Motor neuron (in vitro differentiated cells): ENCODE measurements at regions not wholly inside any gene's neighbourhood (a gene's known extent, or its start where the extent isn't known, plus 50 kb on each side); places are given as distances from the start of the nearest gene placed in this dataset.
A peak's percentile ranks its signal among the peaks of the same experiment; 100 is the strongest.
"Not testable (repeated sequence)": the region's sequence is repeated elsewhere in the genome, so short reads cannot be mapped to it uniquely, and the experiment has no call there.

Experiments
- ATAC-seq, 8 experiments: fragments of 200-7000 bp; cut with Tn5 transposase; replicated peaks in 6 of 8; 2 replicates each; pipeline ENCODE4 v1.8.0; 2021; ENCODE audit warnings: mild to moderate bottlenecking in 8 of 8, moderate library complexity in 8 of 8
- H3K27ac ChIP-seq, 2 donors: fragments of 250-450 bp; sonication (Bioruptor Pico); 2 replicates each; pipeline ENCODE4 v1.9.0; 2021; ENCODE audit warnings: antibody characterized with exemption in 2 of 2, mild to moderate bottlenecking in 2 of 2, moderate library complexity in 1 of 2
- H3K4me1 ChIP-seq, 2 donors: fragments of 250-450 bp; sonication (Bioruptor Pico); replicated peaks in 1 of 2; 2 replicates each; pipeline ENCODE4 v1.6.1; 2021; ENCODE audit warnings: antibody characterized with exemption in 2 of 2, mild to moderate bottlenecking in 2 of 2, moderate library complexity in 1 of 2
- H3K4me3 ChIP-seq, 5 donors: fragments of 250-450 bp; sonication (Bioruptor Pico); 2 replicates each; pipeline ENCODE4 v1.9.0; 2021; ENCODE audit warnings: antibody characterized with exemption in 5 of 5, mild to moderate bottlenecking in 5 of 5, moderate library complexity in 4 of 5
- WGBS, 10 experiments: fragments of 450-650 bp; shearing (Covaris generic); methylation state at CpG; one replicate each; pipeline ENCODE4 v1.0.0; 2022; 5-methylcytosine and 5-hydroxymethylcytosine counted together
- in situ Hi-C, 9 experiments: fragments of 400-800 bp; cut with MboI; loops; one replicate each; pipeline ENCODE4 v1.15.0; 2021; ENCODE audit warnings: low sequenced_read_pairs in 9 of 9, low pct_unique_long_range_greater_than_20kb in 2 of 9; ENCODE audit not compliant: unreplicated experiment in 9 of 9

DNA sequence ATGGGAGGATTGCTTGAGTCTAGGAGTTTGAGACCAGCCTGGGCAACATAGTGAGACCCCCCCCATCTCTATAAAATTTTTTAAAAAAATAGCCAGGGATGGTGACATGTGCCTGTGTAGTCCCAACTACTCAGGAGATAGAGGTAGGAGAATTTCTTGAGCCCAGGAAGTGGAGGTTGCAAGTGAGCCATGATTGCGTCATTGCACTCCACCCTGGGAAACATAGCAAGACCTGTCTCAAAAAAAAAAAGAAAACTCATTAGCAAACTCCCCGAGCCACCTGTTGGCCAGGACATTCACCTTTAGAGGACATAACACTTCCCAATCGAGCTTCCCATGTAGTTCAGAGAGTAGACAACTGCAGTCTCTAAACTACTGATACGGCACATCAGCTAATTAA, 274.2 kb downstream of the ABCC12 start:
- in situ Hi-C loops = no loop called here
- Histone ChIP-seq H3K27ac (no peak overlapping the region), H3K4me1 (peaks cover 20 to 29% of the 10 kb centered on the region in 2 donors), H3K4me3 (no peak overlapping the region)
- ATAC-seq = no peak
- WGBS, 10 experiments = 35 to 100% (median 46%) methylated on average over 1 to 4 of the region's 4 CpGs; no CpG with 5 or more reads in 1 of the 10 experiments

DNA sequence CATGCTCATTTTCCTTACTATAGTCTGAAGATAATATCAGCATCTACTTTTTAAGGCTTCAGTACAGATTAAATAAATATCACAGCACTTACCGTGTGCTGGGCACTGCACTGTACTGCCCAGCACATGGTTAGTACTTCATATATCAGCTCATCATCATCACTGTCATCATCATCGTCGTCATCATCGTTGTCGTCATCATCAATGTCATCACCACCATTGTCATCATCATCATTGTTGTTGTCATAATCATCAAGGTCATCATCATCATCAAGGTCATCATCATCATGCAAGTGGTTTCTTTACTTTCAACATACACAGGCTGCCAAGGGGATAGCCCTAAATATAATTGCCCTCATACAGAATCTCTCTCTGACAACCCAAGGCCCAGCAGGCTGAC, 275.1 kb downstream of the ABCC12 start:
- in situ Hi-C loops = no loop called here
- ATAC-seq = peak in 1 of 8 experiments; percentile 26
- Histone ChIP-seq H3K4me3 (no peak overlapping the region), H3K27ac (no peak overlapping the region), H3K4me1 (peaks cover 11 to 20% of the 10 kb centered on the region in 2 donors)
- WGBS, 10 experiments = 38 to 100% (median 95%) methylated on average over 1 to 5 of the region's 5 CpGs; no CpG with 5 or more reads in 2 of the 10 experiments

DNA sequence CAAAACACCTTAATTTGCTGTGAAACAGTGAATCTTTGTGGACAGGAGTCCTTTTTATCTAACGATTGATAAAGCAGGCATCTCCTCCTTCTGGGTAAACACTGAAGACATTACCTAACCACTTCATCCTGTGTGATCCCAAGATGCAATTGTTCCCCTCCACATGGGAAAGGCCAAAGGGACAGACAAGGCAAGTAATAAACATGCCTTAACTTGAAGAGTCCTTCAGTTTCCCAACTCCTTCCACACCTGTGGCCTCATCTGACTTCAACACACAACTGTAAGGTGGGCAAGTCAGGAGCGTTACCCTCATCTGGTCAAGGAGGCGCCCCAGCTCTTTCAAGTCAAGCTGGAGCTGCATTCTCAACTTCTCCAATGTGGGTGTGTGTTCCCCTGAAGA, 278.6 kb downstream of the ABCC12 start:
- Histone ChIP-seq H3K4me1 (peaks cover 0 to 7% of the 10 kb centered on the region in 2 donors), H3K4me3 (no peak overlapping the region), H3K27ac (no peak overlapping the region)
- 0 to 100% (median 83%) methylated on average over 1 to 2 of the region's 3 CpGs; no CpG with 5 or more reads in 5 of the 10 experiments for WGBS, 10 experiments
- in situ Hi-C loops = no loop called here
- ATAC-seq = no peak

DNA sequence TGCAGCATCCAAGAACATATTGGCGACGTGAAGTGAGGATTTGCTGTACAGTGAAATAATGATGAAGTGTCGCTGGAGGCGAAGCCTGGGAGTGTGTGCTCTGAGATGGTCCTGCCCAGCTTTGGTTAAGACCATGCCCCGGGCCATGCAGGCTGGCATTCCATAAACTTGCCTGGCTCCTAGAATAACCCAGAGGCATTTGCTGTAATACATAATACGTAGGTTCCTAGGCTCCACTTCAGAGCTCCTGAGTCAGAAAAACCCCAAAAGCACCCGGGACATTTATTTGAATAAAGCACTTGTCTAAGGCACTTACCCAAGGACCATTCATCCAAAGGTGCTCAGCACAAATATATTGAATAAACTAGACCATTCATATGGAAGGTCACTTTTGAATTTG, 279.3 kb downstream of the ABCC12 start:
- H3K4me1 ChIP-seq = peaks cover 0 to 12% of the 10 kb centered on the region in 2 donors
- in situ Hi-C loops = no loop called here
- no peak overlapping the region for H3K27ac ChIP-seq
- no peak for ATAC-seq
- 52 to 100% (median 94%) methylated on average over 1 to 7 of the region's 7 CpGs for WGBS, 10 experiments
- no peak overlapping the region for H3K4me3 ChIP-seq

DNA sequence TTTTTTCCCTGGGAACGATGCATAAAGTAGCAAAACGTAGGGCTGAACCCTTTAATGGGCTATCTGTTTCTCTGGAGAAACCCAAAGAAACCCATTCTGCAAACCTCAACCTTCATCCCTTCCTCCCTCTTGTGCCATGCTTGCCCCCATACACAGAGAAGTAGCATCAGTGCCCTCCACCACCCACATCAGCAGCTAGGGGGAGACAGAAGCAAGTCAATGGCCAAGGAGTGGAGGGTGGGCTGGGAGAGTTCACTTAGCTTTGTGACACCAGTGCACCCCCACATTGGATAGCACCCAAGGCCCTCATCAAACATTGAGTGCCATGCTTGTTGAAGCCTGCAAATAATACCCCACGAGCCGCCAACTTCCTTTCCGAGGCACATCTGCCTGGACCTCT, 282.4 kb downstream of the ABCC12 start:
- Histone ChIP-seq H3K27ac (no peak overlapping the region), H3K4me3 (no peak overlapping the region), H3K4me1 (peaks cover 0 to 12% of the 10 kb centered on the region in 2 donors)
- 0 to 100% (median 80%) methylated on average over 1 to 5 of the region's 5 CpGs for WGBS, 10 experiments
- no peak for ATAC-seq
- in situ Hi-C loops = loop anchor here in 1 of 9 experiments (25.0 kb wide), 1 partner anchor 111 kb away; no protein-coding TSS in a partner anchor

DNA sequence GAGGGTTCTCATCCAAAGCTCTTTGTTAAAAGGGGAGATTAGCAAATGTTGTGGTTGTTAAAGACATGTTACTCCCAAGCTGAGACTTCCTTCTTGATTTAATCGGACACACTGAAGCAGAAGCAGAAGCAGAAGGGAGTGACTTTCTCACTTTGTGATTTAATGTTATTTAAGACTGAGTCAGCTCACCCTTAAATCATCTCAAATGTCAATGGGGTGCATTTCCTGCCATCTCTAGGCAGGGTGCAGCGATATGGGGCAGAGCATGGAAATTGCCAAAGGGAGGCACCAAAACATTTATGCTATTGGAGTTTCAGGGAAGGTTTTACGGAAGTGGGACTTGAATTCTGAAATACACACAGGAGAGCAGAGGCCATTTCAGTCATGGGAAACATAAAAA, 283.6 kb downstream of the ABCC12 start:
- Histone ChIP-seq H3K27ac (no peak overlapping the region), H3K4me1 (peaks cover 0 to 12% of the 10 kb centered on the region in 2 donors), H3K4me3 (no peak overlapping the region)
- WGBS, 10 experiments = 0 to 89% (median 67%) methylated on average over 1 to 3 of the region's 3 CpGs; no CpG with 5 or more reads in 1 of the 10 experiments
- in situ Hi-C loops = loop anchor here in 1 of 9 experiments (25.0 kb wide), 1 partner anchor 110 kb away; no protein-coding TSS in a partner anchor
- ATAC-seq = peak in 7 of 8 experiments; percentile 70 to 92 (median 84)

DNA sequence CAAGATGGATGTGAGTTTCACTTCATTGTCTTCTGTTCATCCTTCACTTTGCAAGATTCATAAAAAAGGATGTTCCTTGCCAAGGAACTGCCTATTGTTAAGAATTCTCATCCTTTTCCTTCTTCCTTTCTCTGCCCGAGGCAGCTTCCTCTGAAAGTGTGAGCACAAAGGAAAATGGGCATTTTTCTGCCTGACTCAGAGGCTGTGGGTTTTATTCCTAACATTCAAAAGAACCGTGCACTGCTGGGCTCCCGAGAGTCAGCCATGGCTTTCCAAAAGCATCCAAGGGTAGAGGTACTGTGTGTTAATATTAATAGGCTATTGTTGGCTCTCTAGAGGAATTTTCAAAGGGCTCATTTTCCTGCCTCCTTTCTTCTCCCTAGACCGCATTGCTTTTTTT, 289.4 kb downstream of the ABCC12 start:
- 0 to 66% (median 45%) methylated on average over 1 to 4 of the region's 4 CpGs for WGBS, 10 experiments
- peaks cover 14 to 33% of the 10 kb centered on the region in 2 donors for H3K4me1 ChIP-seq
- ATAC-seq = no peak
- no peak overlapping the region for H3K27ac ChIP-seq
- in situ Hi-C loops = loop anchor here in 1 of 9 experiments (25.0 kb wide), 1 partner anchor 104 kb away; no protein-coding TSS in a partner anchor
- H3K4me3 ChIP-seq = no peak overlapping the region

DNA sequence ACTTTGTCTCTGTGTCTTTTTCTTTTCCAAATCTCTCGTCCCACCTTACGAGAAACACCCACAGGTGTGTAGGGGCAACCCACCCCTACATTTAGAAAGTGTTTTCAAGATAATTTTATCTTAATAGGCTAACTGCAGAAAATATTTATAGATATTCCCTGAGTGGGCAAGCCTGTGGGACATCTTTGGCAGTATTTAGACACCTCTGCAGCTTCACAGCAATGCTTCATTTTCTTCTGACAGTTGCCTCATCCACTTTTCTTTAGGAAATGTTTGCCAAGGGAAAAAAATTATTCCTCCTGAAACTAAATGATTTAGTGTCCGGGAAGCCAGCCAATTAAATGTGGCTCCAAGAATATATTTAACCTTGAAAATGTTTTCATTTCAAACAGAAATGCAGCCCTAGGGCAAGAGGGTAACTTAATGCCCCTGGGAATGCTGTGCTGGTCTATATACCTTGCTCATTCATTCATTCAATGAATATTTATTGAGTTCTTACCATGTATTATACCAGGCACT, 290.4 kb downstream of the ABCC12 start:
- Histone ChIP-seq H3K4me3 (no peak overlapping the region), H3K4me1 (peaks cover 14 to 33% of the 10 kb centered on the region in 2 donors), H3K27ac (no peak overlapping the region)
- 40 to 100% (median 62%) methylated on average over 1 to 3 of the region's 3 CpGs; no CpG with 5 or more reads in 4 of the 10 experiments for WGBS, 10 experiments
- ATAC-seq = peak in 3 of 8 experiments; percentile 20 to 52 (median 52)
- in situ Hi-C loops = loop anchor here in 1 of 9 experiments (25.0 kb wide), 1 partner anchor 103 kb away; no protein-coding TSS in a partner anchor

DNA sequence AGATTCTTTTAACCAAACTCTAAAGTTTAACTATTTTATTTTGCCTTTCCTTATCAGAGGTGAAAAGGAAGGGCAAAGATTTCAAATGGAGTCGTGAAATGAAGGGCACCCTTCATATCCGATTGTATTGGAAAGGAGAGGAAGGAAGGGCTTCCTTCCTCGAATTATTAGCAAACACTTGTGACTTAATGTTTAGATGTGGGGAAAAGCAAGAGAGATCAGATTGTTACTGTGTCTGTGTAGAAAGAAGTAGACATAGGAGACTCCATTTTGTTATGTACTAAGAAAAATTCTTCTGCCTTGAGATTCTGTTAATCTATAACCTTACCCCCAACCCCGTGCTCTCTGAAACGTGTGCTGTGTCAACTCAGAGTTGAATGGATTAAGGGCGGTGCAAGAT, 291.5 kb downstream of the ABCC12 start:
- not testable (repeated sequence) for ATAC-seq, H3K27ac ChIP-seq, H3K4me3 ChIP-seq
- in situ Hi-C loops = loop anchor here in 1 of 9 experiments (25.0 kb wide), 1 partner anchor 102 kb away; no protein-coding TSS in a partner anchor
- H3K4me1 ChIP-seq = peaks cover 14 to 33% of the 10 kb centered on the region in 2 donors
- WGBS, 10 experiments = 0 to 83% (median 60%) methylated on average over 1 to 2 of the region's 6 CpGs; no CpG with 5 or more reads in 5 of the 10 experiments

DNA sequence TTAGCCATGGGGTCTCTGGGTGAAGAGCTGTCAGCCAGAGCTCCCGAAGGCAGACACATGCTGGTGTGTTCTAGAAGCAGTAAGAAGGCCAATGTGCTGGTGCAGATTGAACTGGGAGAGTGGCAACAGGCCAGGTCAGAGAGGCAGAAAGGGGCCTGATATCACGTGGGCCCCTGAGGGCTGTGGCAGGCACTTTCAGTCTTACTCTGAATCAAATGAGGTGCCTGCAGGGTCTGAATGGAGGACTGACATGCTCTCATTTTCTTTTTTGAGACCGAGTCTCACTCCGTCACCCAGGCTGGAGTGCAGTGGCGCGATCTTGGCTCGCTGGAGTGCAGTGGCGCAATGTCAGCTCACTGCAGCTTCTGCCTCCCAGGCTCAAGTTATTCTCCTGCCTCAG, 293.8 kb downstream of the ABCC12 start:
- H3K4me3 ChIP-seq = no peak overlapping the region
- ATAC-seq = no peak
- no peak overlapping the region for H3K27ac ChIP-seq
- H3K4me1 ChIP-seq = peaks cover 27 to 45% of the 10 kb centered on the region in 2 donors
- in situ Hi-C loops = loop anchor here in 1 of 9 experiments (25.0 kb wide), 1 partner anchor 100 kb away; no protein-coding TSS in a partner anchor
- 50 to 75% (median 61%) methylated on average over 1 to 5 of the region's 8 CpGs; no CpG with 5 or more reads in 6 of the 10 experiments for WGBS, 10 experiments

DNA sequence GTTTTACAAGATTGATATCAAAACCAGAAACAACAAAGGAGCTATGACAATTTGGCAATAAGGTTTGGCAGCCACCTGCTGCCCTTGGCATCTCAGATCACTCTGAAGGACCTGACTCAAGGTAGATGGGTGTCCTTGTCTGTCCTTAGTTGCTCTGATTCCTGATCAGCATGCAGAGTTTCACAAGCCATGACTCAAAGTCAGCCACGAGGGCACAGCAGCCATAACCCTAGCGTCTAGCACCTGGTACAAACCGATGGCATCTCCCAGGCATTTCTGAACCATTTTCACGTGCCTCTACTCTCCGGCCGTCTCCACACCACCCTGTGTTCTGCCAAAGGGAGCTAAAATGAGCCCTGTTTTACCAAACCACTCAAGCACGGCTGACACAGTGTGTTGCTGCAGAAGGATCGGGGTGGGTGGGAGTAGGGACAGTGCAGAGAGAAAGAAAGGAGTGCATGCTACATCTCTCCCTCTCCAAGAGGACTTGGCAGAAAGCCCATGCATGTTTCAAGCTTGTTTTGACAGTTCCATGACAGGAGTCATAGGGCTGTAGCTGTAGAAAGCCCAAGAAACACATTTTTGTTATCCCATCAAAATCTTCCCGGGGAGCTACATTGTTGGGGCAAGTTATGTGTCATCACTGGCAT, 297.3 kb downstream of the ABCC12 start:
- 27 to 60% (median 50%) methylated on average over 2 to 8 of the region's 9 CpGs; no CpG with 5 or more reads in 6 of the 10 experiments for WGBS, 10 experiments
- no peak overlapping the region for H3K4me3 ChIP-seq
- in situ Hi-C loops = loop anchor here in 1 of 9 experiments (25.0 kb wide), 1 partner anchor 96 kb away; no protein-coding TSS in a partner anchor
- peak in 5 of 8 experiments; percentile 38 to 65 (median 41) for ATAC-seq
- no peak overlapping the region for H3K27ac ChIP-seq
- peaks cover 13 to 17% of the 10 kb centered on the region in 2 donors for H3K4me1 ChIP-seq

DNA sequence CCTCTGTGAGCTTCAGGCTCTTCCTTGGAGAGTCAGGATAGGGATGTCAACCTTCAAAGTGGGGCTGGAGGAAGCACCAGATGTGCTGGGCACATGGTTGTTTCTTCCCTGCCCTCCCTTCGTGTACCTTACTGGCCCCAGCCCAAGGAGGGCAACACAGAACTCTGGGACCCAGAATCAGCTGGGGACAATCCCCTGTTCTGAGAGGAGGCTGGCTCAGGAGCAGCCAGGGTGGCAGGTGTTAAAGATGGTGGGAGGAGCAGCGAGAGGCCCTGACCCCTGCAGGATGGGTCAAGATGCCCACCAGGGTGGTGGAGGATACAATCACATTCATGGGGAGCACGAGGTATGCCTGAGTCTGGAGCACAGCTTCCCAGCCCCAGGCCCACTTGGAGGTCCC, 300.4 kb downstream of the ABCC12 start:
- in situ Hi-C loops = loop anchor here in 1 of 9 experiments (25.0 kb wide), 1 partner anchor 93 kb away; no protein-coding TSS in a partner anchor
- H3K4me1 ChIP-seq = peaks cover 24 to 26% of the 10 kb centered on the region in 2 donors
- WGBS, 10 experiments = 25 to 80% methylated on average over 1 to 2 of the region's 3 CpGs; no CpG with 5 or more reads in 8 of the 10 experiments
- ATAC-seq = no peak
- no peak overlapping the region for H3K27ac ChIP-seq
- no peak overlapping the region for H3K4me3 ChIP-seq

DNA sequence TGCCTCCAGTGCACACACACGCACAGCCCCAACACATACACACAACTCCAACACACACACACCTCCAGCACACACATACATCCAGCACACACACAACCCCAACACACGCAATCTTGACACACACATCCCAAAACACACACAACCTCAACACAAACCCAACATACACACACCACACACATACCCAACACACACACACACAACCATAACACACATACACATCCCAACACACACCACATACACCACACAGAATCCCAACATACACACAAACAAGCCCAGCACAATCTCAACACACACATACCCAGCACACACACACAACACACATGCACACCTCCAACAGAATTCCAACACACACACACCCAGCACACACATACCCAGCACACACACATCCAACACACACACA, 301.1 kb downstream of the ABCC12 start:
- no peak for ATAC-seq
- Histone ChIP-seq H3K4me1 (peaks cover 27 to 31% of the 10 kb centered on the region in 2 donors), H3K4me3 (no peak overlapping the region), H3K27ac (no peak overlapping the region)
- in situ Hi-C loops = loop anchor here in 1 of 9 experiments (25.0 kb wide), 1 partner anchor 92 kb away; no protein-coding TSS in a partner anchor
- 80 to 100% (median 83%) methylated on average over 1 to 2 of the region's 2 CpGs; no CpG with 5 or more reads in 7 of the 10 experiments for WGBS, 10 experiments
